ENCODE measurements at regions not wholly inside any gene's neighbourhood (a gene's known extent, or its start where the extent isn't known, plus 50 kb on each side); places are given as distances from the start of the nearest gene placed in this dataset.

GRCh38 chr2:150759531-150759930 lies 272.1 kb upstream of the RND3 start:
- Histone ChIP-seq H3K4me3 (no peak overlapping the region), H3K9me3 (no peaks in the 10 kb centered on the region), H3K27ac (no peak overlapping the region), H3K36me3 (no peaks in the 10 kb centered on the region), H3K4me1 (no peaks in the 10 kb centered on the region), H3K27me3 (no peaks in the 10 kb centered on the region)
- intact Hi-C loops (cut with DNase I), result no loop called here
- no peak for TF ChIP-seq CTCF (IDR thresholded peaks at IDR 0.05)
- DNase-seq, result no peak
- 0% methylated on average over 1 of the region's 1 CpG for WGBS, 2 donors
- ATAC-seq, result no peak

DNA sequence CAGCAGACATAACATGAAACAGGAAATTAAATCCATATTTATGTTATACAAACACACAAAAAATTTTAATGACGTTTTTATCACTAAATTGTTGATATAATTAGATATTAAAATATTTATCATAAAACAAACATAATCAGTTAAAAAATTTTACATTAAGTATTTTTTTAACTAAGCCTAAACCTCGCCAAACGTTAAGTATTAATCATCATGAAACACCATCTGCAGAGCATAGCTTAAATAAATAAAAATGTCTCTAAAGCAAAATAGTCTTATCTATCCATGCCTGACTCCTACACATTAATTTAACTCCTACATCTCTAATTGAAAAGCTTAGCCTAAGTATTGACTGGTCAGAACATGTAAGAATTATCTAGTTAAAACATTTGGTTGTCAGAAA lies 271.6 kb upstream of the RND3 start:
- Histone ChIP-seq H3K27ac (no peak overlapping the region), H3K27me3 (no peaks in the 10 kb centered on the region), H3K4me1 (no peaks in the 10 kb centered on the region), H3K9me3 (no peaks in the 10 kb centered on the region), H3K36me3 (no peaks in the 10 kb centered on the region), H3K4me3 (no peak overlapping the region)
- DNase-seq, result no peak
- WGBS, 2 donors, result 62 to 65% methylated on average over 3 of the region's 3 CpGs
- ATAC-seq, result no peak
- intact Hi-C loops (cut with DNase I), result no loop called here
- TF ChIP-seq CTCF (IDR thresholded peaks at IDR 0.05), result no peak

GRCh38 chr2:150752229-150752628 lies 264.8 kb upstream of the RND3 start:
- ATAC-seq, result no peak

GRCh38 chr2:150750720-150751119 lies 263.3 kb upstream of the RND3 start:
- no peaks in the 10 kb centered on the region for H3K36me3 ChIP-seq
- 85 to 97% methylated on average over 1 of the region's 1 CpG for WGBS, 2 donors
- no peaks in the 10 kb centered on the region for H3K27me3 ChIP-seq
- ATAC-seq, result no peak
- no peaks in the 10 kb centered on the region for H3K4me1 ChIP-seq
- no peak overlapping the region for H3K4me3 ChIP-seq
- TF ChIP-seq CTCF (IDR thresholded peaks at IDR 0.05), result no peak
- peaks cover 0 to 10% (median 0%) of the 10 kb centered on the region in 11 donors for H3K9me3 ChIP-seq
- no peak for DNase-seq
- no peak overlapping the region for H3K27ac ChIP-seq
- intact Hi-C loops (cut with DNase I), result no loop called here

More at GRCh38 chr2:150752229-150752628, 264.8 kb upstream of the RND3 start:
- H3K4me3 ChIP-seq, result no peak overlapping the region
- no peak overlapping the region for H3K27ac ChIP-seq
- no peak for TF ChIP-seq CTCF (IDR thresholded peaks at IDR 0.05)
- DNase-seq, result no peak
- H3K9me3 ChIP-seq, result peaks cover 0 to 10% (median 0%) of the 10 kb centered on the region in 11 donors
- intact Hi-C loops (cut with DNase I), result no loop called here
- no peaks in the 10 kb centered on the region for H3K27me3 ChIP-seq
- H3K4me1 ChIP-seq, result no peaks in the 10 kb centered on the region
- H3K36me3 ChIP-seq, result no peaks in the 10 kb centered on the region

GRCh38 chr2:150742094-150742493 lies 254.6 kb upstream of the RND3 start:
- Histone ChIP-seq H3K4me3 (no peak overlapping the region), H3K4me1 (no peaks in the 10 kb centered on the region), H3K9me3 (no peaks in the 10 kb centered on the region), H3K36me3 (no peaks in the 10 kb centered on the region), H3K27ac (no peak overlapping the region), H3K27me3 (no peaks in the 10 kb centered on the region)
- intact Hi-C loops (cut with DNase I), result no loop called here
- TF ChIP-seq CTCF (IDR thresholded peaks at IDR 0.05), result no peak
- 91 to 92% methylated on average over 4 of the region's 4 CpGs for WGBS, 2 donors
- no peak for DNase-seq
- ATAC-seq, result no peak

All from heart right ventricle (tissue), 16 donors.